ENCODE measurements at regions not wholly inside any gene's neighbourhood (a gene's known extent, or its start where the extent isn't known, plus 50 kb on each side); places are given as distances from the start of the nearest gene placed in this dataset.
A peak's percentile ranks its signal among the peaks of the same experiment; 100 is the strongest.

GRCh38 chr13:74062933-74063332 is 71.3 kb downstream of the KLF12 start:
- H3K4me3 ChIP-seq (ENCODE audit: low read length): no peak overlapping the region
- TF ChIP-seq, protein P1, sequence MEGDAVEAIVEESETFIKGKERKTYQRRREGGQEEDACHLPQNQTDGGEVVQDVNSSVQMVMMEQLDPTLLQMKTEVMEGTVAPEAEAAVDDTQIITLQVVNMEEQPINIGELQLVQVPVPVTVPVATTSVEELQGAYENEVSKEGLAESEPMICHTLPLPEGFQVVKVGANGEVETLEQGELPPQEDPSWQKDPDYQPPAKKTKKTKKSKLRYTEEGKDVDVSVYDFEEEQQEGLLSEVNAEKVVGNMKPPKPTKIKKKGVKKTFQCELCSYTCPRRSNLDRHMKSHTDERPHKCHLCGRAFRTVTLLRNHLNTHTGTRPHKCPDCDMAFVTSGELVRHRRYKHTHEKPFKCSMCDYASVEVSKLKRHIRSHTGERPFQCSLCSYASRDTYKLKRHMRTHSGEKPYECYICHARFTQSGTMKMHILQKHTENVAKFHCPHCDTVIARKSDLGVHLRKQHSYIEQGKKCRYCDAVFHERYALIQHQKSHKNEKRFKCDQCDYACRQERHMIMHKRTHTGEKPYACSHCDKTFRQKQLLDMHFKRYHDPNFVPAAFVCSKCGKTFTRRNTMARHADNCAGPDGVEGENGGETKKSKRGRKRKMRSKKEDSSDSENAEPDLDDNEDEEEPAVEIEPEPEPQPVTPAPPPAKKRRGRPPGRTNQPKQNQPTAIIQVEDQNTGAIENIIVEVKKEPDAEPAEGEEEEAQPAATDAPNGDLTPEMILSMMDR (IDR thresholded peaks at IDR 0.05; ENCODE audit: insufficient read depth, low read depth, low read length, missing control alignments): no peak
- no peak for DNase-seq (ENCODE audit: low read depth)

DNA sequence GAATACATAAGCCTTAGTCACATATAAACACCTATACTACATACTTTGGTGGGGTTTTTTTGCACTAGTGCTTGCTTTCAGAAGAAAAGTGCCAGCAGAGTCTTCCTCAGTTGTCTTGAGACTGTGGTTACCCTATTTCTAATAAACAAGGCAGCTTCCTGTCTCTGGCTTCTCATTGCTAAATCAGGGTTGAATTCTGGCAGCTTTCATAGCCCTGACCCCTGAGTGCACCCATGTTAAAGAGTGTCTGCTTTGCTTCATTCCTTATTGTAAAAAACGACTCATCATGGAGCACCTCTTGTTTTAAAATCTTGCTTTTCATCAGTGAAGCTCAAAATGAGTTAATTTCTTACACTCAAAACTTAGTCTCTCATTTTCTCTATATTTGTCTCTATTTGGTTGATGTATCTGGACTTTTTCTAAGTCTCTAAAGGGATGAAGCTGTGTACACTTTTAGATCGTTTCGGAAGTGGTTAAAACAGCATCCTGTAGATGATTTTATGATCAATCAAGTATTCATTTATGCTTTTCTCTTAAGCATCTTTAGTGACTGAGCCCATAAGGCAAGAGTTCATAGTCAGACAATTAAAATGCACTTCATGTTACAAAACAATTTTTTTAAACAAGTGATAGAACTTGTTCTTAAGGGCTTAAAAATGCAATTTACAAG is 72.1 kb downstream of the KLF12 start:
- H3K4me3 ChIP-seq (ENCODE audit: low read length): no peak overlapping the region
- DNase-seq (ENCODE audit: low read depth): no peak

GRCh38 chr13:74056801-74057542 is 77.2 kb downstream of the KLF12 start:
- no peak overlapping the region for H3K4me3 ChIP-seq (ENCODE audit: low read length)
- TF ChIP-seq, protein P1 (IDR thresholded peaks at IDR 0.05; ENCODE audit: insufficient read depth, low read depth, low read length, missing control alignments): no peak
- peak; percentile 34 for DNase-seq (ENCODE audit: low read depth)

More for the DNA sequence above, 72.1 kb downstream of the KLF12 start:
- TF ChIP-seq, protein P1 (IDR thresholded peaks at IDR 0.05; ENCODE audit: insufficient read depth, low read depth, low read length, missing control alignments): no peak

DNA sequence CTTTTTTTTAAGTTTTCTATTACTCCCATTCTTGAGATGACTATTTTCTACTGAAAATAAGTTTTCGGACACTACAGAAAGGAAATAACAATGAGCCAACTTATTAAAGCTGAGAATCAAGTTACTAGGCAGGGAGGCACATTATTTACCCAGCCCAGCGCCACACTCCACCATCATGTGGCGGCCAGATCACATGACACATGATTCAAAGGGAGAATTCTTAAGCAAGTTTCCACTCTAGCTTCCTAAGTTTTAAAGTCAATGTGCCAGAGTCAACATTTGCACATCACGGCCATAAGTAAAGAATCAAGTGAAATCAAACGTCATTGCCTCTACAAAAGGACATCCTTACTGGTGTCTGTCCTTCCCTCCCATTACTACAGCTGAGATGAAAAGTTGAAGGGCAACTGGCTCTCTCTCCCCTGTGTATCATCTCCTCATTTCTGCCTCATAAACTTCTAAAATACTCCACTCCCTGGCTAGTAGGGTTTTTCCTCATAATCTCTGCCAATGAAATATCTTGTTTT is 81.7 kb downstream of the KLF12 start:
- H3K4me3 ChIP-seq (ENCODE audit: low read length): no peak overlapping the region
- peak; percentile 33 for DNase-seq (ENCODE audit: low read depth)
- TF ChIP-seq, protein P1 (IDR thresholded peaks at IDR 0.05; ENCODE audit: insufficient read depth, low read depth, low read length, missing control alignments): no peak

DNA sequence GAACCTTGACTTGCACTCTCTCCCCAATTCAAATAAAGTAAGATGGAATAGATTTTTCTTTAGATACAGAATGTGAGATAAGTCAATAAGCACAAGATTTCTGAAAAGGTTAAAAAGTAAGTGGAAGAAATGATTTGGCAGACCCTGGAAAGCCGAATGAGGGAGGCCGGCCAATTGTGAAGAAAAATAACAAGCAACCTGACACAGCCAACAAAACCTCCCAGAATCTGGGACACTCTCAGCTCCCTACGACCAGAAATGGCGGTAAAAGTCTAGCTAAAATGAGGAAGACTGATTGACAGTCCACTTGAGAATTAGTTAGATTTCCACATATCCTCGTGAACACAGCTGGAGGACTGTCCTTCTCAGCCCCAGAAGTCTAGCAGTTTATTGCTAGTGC is 85.4 kb downstream of the KLF12 start:
- DNase-seq (ENCODE audit: low read depth): no peak
- TF ChIP-seq, protein P1 (IDR thresholded peaks at IDR 0.05; ENCODE audit: insufficient read depth, low read depth, low read length, missing control alignments): no peak
- H3K4me3 ChIP-seq (ENCODE audit: low read length): no peak overlapping the region

DNA sequence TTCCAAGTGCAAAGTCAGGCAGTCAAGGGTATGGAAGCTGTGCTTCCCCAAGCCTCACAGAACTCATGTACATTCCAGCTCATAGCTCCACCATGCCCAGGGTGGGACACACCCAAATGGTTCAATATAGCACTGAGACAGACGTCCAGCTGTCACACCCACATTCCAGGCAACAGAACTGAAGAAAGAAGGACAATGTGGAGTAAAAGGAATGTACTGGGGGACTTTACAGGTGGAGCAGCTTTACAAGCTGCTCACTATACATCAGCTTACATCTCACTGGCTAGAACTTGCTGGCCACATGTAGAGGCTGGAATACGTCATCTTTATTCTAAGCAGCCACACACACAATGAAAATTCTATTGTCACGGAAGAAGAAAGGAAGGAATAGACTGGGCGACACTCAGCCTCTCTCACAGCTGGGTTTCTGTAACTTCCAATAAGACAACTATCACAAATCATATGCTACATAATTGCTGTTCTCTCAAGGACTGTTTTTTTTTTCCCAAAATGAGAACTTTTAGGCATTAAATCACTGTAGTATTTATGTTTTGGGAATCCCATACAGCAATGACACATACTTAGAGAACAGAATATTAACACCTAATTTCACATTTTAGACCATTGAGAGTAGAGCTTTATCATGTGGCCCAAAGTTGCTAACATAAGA is 86.1 kb downstream of the KLF12 start:
- DNase-seq (ENCODE audit: low read depth): peak; percentile 72

More for the DNA sequence above, 86.1 kb downstream of the KLF12 start:
- H3K4me3 ChIP-seq (ENCODE audit: low read length): no peak overlapping the region
- TF ChIP-seq, protein P1 (IDR thresholded peaks at IDR 0.05; ENCODE audit: insufficient read depth, low read depth, low read length, missing control alignments): no peak
